HepG2 (cell line): ENCODE measurements at regions not wholly inside any gene's neighbourhood (a gene's known extent, or its start where the extent isn't known, plus 50 kb on each side); places are given as distances from the start of the nearest gene placed in this dataset.

ENCODE experiments used
- FOXA3 ChIP-seq: IDR thresholded peaks from 2 replicates; pipeline ENCODE4 v1.6.1; 2016; ENCODE audit warnings: missing genetic modification reagents, missing compliant biosample characterization
- REL ChIP-seq: sonication (generic); formaldehyde crosslinking; conservative IDR thresholded peaks from 2 replicates; pipeline ENCODE4 v1.8.0; 2022; ENCODE audit warnings: mild to moderate bottlenecking, missing genetic modification reagents, moderate library complexity
- ZNF33A ChIP-seq: sonication (generic); formaldehyde crosslinking; IDR thresholded peaks from 2 replicates; pipeline ENCODE4 v1.5.1; 2020; ENCODE audit warnings: missing genetic modification reagents, mild to moderate bottlenecking, moderate library complexity, borderline replicate concordance
- ZNF768 ChIP-seq: sonication (generic); formaldehyde crosslinking; IDR thresholded peaks from 2 replicates; pipeline ENCODE4 v1.4.0; 2020; ENCODE audit warnings: missing genetic modification reagents
- TF ChIP-seq, protein P1 (sequence below), 2 experiments: sonication (generic) in 1 of 2; formaldehyde crosslinking in 1 of 2; IDR thresholded peaks; 2 replicates each; pipeline versions ENCODE4 v1.6.1 to v1.9.0; 2014 to 2022; ENCODE audit warnings: antibody characterized with exemption in 1 of 2, borderline replicate concordance in 1 of 2, inconsistent platforms in 1 of 2, low read depth in 1 of 2, missing genetic modification reagents in 1 of 2
- TF ChIP-seq, protein P2 (sequence below): IDR thresholded peaks from 2 replicates; pipeline ENCODE4 v1.6.1; 2016; ENCODE audit warnings: low read depth

DNA sequence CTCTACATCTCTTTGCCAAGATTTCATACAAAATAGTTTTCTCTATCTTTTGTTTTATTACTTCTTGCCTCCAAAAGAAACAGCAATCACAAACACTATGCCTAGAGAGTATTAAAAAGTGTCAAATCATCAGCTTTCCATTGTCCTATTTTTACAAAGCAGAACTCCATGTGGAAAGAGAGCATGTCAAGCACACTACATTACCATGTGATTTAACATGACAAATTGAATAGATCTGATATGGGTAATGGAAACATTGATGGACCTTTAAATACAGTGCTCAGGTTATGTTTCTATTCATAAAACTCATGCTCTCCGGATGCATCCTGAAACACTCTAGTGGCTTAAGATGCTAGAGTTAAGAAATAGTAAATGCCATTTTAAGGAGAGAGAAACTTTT is 791.4 kb upstream of the CTNND2 start (continued):
- TF ChIP-seq, protein P1, sequence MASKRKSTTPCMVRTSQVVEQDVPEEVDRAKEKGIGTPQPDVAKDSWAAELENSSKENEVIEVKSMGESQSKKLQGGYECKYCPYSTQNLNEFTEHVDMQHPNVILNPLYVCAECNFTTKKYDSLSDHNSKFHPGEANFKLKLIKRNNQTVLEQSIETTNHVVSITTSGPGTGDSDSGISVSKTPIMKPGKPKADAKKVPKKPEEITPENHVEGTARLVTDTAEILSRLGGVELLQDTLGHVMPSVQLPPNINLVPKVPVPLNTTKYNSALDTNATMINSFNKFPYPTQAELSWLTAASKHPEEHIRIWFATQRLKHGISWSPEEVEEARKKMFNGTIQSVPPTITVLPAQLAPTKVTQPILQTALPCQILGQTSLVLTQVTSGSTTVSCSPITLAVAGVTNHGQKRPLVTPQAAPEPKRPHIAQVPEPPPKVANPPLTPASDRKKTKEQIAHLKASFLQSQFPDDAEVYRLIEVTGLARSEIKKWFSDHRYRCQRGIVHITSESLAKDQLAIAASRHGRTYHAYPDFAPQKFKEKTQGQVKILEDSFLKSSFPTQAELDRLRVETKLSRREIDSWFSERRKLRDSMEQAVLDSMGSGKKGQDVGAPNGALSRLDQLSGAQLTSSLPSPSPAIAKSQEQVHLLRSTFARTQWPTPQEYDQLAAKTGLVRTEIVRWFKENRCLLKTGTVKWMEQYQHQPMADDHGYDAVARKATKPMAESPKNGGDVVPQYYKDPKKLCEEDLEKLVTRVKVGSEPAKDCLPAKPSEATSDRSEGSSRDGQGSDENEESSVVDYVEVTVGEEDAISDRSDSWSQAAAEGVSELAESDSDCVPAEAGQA (IDR thresholded peaks at IDR 0.05; ENCODE audit: low read depth) = no peak
- TF ChIP-seq, protein P1 (CRISPR knock-in tag; IDR thresholded peaks at IDR 0.05; ENCODE audit: borderline replicate concordance) = no peak
- TF ChIP-seq, protein P2, sequence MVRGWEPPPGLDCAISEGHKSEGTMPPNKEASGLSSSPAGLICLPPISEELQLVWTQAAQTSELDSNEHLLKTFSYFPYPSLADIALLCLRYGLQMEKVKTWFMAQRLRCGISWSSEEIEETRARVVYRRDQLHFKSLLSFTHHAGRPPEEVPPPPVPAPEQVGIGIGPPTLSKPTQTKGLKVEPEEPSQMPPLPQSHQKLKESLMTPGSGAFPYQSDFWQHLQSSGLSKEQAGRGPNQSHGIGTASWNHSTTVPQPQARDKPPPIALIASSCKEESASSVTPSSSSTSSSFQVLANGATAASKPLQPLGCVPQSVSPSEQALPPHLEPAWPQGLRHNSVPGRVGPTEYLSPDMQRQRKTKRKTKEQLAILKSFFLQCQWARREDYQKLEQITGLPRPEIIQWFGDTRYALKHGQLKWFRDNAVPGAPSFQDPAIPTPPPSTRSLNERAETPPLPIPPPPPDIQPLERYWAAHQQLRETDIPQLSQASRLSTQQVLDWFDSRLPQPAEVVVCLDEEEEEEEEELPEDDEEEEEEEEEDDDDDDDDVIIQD (CRISPR knock-in tag) = no peak
- no peak for TF ChIP-seq REL (CRISPR knock-in tag)
- no peak for TF ChIP-seq ZNF33A (CRISPR knock-in tag)
- TF ChIP-seq FOXA3 = no peak
- TF ChIP-seq ZNF768 = no peak
